Mucosa of descending colon (tissue), 3 donors: ENCODE measurements at regions not wholly inside any gene's neighbourhood (a gene's known extent, or its start where the extent isn't known, plus 50 kb on each side); places are given as distances from the start of the nearest gene placed in this dataset.

Experiments
- ATAC-seq: fragments of 200-7000 bp; cut with Tn5 transposase; one replicate; pipeline ENCODE4 v1.9.1; 2020; ENCODE audit warnings: mild to moderate bottlenecking, moderate library complexity
- DNase-seq, 3 donors: peaks; one replicate each; pipeline ENCODE4 v3.0.0-alpha.2; 2020
- H3K36me3 ChIP-seq: fragments of 200-600 bp; one replicate; pipeline ENCODE4 v1.8.0; 2021; ENCODE audit warnings: low read depth, mild to moderate bottlenecking
- H3K4me1 ChIP-seq: fragments of 200-600 bp; one replicate; pipeline ENCODE4 v1.8.0; 2021; ENCODE audit warnings: low read depth, mild to moderate bottlenecking
- H3K4me3 ChIP-seq: fragments of 200-600 bp; one replicate; pipeline ENCODE4 v1.8.0; 2021; ENCODE audit warnings: mild to moderate bottlenecking
- H3K9me3 ChIP-seq: fragments of 200-600 bp; one replicate; pipeline ENCODE4 v1.8.0; 2021; ENCODE audit warnings: mild to moderate bottlenecking
- intact Hi-C, 2 donors: fragments of 100-400 bp; cut with DNase I in 1 of 2; cut with micrococcal nuclease in 1 of 2; formaldehyde crosslinking; loops; one replicate each; pipeline versions ENCODE4 v1.11.0 to v1.11.1; 2022; cut with DNase I, micrococcal nuclease
- TF ChIP-seq, protein P1 (sequence below): fragments of 200-600 bp; IDR thresholded peaks from one replicate; pipeline ENCODE4 v1.8.0; 2022; ENCODE audit warnings: antibody characterized with exemption, mild to moderate bottlenecking
- donor health status: DM: no; HTN: no; CAD: no; lungs with moderate emphysema.
- donor health status: DM: no; HTN: no; CAD: no.
- donor health status: DM: no; HTN: yes; CAD: no.

DNA sequence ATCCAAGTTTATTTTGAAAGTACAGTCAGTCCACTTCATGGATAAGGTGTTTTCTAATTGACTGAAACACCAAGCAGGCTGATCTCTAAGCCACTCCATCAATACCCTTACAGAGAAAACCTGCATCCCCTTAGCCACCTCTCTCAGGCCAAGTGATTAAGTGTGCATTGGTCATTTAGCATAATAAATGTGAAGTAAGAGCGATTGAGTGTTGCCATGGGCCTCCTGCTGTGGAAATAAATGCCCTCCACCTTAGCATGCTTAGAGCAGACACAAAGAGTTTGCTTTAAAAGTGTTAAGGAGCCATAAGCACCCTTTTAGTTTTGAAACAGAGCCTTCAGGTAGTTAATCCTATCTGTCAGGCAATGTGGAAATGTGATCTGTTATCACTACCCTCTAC lies 386.5 kb downstream of the GPAT3 start:
- no peak overlapping the region for H3K4me3 ChIP-seq
- DNase-seq, result no peak
- H3K4me1 ChIP-seq, result no peaks in the 10 kb centered on the region
- TF ChIP-seq, protein P1, sequence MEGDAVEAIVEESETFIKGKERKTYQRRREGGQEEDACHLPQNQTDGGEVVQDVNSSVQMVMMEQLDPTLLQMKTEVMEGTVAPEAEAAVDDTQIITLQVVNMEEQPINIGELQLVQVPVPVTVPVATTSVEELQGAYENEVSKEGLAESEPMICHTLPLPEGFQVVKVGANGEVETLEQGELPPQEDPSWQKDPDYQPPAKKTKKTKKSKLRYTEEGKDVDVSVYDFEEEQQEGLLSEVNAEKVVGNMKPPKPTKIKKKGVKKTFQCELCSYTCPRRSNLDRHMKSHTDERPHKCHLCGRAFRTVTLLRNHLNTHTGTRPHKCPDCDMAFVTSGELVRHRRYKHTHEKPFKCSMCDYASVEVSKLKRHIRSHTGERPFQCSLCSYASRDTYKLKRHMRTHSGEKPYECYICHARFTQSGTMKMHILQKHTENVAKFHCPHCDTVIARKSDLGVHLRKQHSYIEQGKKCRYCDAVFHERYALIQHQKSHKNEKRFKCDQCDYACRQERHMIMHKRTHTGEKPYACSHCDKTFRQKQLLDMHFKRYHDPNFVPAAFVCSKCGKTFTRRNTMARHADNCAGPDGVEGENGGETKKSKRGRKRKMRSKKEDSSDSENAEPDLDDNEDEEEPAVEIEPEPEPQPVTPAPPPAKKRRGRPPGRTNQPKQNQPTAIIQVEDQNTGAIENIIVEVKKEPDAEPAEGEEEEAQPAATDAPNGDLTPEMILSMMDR, result no peak
- no peaks in the 10 kb centered on the region for H3K9me3 ChIP-seq
- no peak for ATAC-seq
- intact Hi-C loops, result no loop called here
- H3K36me3 ChIP-seq, result no peaks in the 10 kb centered on the region

DNA sequence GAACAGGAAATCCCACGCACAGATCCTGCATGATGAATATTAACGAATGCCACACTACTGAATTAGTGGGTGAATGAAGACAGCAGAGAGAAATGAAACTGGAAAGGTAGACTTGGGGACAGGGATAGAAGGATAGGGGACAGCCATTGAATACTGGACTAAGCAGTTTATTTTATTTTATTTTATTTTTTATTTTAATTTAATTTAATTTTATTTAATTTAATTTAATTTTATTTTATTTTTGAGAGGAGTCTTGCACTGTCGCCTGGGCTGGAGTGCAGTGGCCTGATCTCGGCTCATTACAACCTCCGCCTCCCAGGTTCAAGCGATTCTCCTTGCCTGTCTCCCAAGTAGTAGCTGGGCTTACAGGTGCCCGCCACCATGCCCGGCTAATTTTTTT lies 385.2 kb downstream of the GPAT3 start:
- intact Hi-C loops, result no loop called here
- DNase-seq (no peak), ATAC-seq (no peak)
- Histone ChIP-seq H3K4me1 (no peaks in the 10 kb centered on the region), H3K4me3 (no peak overlapping the region), H3K36me3 (no peaks in the 10 kb centered on the region), H3K9me3 (no peaks in the 10 kb centered on the region)
- TF ChIP-seq, protein P1, result no peak

DNA sequence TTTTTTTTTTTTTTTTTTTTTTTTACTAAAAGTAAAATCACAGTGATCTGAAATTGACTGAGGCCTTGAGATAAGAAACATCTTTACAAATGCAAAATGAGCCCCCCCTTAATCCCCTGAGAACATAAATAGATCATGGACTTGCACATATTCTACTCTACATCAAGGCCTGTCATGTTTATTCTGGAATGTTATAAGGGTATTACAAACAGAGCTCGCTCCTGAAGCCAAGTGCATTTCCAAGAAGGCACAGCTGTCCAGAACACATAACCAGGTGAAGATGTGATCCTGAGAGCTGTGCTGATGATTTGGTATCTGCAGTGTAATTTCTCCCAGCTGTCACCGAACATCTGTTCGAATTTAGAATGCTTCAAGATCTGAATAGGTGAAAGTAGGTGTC lies 384.5 kb downstream of the GPAT3 start:
- intact Hi-C loops, result no loop called here
- Histone ChIP-seq H3K9me3 (no peaks in the 10 kb centered on the region), H3K4me3 (no peak overlapping the region), H3K36me3 (no peaks in the 10 kb centered on the region), H3K4me1 (no peaks in the 10 kb centered on the region)
- no peak for ATAC-seq
- no peak for DNase-seq
- TF ChIP-seq, protein P1, result no peak

DNA sequence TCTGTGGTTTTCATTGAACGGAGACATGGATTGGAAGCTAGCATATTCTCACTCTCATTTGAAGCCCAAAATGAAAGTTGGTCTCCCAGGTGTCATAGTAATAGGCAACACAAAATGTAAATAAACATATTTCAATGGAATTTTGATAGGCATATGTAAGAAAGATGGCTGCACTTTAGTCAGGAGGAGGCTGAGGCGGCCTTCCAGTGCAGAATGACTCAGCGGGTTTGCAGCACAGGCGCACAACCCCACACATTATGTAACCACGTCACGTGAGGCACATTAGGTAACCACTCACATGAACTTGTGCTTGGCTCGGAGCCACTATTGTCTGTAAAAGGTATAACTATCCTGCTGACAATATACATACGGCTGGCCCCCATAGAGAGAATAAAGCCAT lies 381.7 kb downstream of the GPAT3 start:
- no peaks in the 10 kb centered on the region for H3K9me3 ChIP-seq
- no peaks in the 10 kb centered on the region for H3K4me1 ChIP-seq
- no peak overlapping the region for H3K4me3 ChIP-seq
- DNase-seq (no peak), ATAC-seq (no peak)
- TF ChIP-seq, protein P1, result no peak
- intact Hi-C loops, result no loop called here
- no peaks in the 10 kb centered on the region for H3K36me3 ChIP-seq

DNA sequence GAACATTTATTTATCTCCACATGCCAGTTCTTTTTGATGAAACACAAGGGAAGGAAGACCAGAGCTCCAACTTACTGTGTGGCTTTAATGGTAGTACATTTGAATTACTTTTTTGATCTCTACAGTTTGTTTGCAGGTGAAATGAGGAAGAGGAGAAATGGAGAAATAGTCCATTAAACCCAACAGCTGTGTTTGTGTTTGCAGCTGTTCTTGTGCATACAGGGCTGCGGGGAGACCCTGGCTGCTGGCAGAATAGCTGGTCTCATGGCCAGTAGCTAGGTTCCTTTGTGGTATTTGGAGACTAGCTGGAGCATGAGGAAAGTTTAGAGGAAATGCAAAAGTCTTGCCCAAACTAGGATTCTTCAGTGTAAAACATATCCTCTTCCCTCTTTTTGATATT lies 374.8 kb downstream of the GPAT3 start:
- no peak overlapping the region for H3K4me3 ChIP-seq
- DNase-seq (no peak), ATAC-seq (no peak)
- intact Hi-C loops, result no loop called here
- H3K36me3 ChIP-seq, result no peaks in the 10 kb centered on the region
- no peaks in the 10 kb centered on the region for H3K9me3 ChIP-seq
- no peaks in the 10 kb centered on the region for H3K4me1 ChIP-seq
- TF ChIP-seq, protein P1, result no peak

DNA sequence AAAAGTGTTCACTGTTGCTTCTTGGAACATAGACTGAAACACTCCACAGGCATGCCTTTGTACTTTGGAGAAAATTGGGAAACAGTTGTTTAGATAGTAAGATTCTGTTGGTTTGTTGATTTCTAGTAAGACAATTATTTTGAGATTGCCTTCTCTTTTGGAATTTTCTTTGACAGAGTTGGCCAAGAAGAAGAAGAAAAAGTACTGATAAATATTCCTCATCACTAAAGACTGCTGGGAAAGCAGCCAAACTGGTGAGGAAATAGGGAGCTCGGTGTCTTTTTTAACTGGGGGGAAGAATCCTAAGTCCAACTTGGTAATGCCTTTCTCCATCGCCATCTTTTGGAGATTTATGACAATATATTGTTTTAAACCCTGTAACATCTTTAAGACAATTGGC lies 370.7 kb downstream of the GPAT3 start:
- intact Hi-C loops, result no loop called here
- DNase-seq (no peak), ATAC-seq (no peak)
- Histone ChIP-seq H3K9me3 (no peaks in the 10 kb centered on the region), H3K4me1 (no peaks in the 10 kb centered on the region), H3K4me3 (no peak overlapping the region), H3K36me3 (no peaks in the 10 kb centered on the region)
- TF ChIP-seq, protein P1, result no peak
